A549 (cell line): ENCODE measurements at regions not wholly inside any gene's neighbourhood (a gene's known extent, or its start where the extent isn't known, plus 50 kb on each side); places are given as distances from the start of the nearest gene placed in this dataset.

Experiments
- ATAC-seq, 2 experiments: fragments of 200-7000 bp in 1 of 2; fragments of >200 bp in 1 of 2; cut with Nextera tagmentation in 1 of 2; cut with Tn5 transposase in 1 of 2; 3 replicates each; pipeline versions ENCODE4 v1.8.0 to v1.9.1; 2018 to 2020; ENCODE audit warnings: mild to moderate bottlenecking in 1 of 2, moderate library complexity in 1 of 2
- CTCF ChIA-PET: fragments of 300-600 bp; sonication (Branson Sonifier 250); formaldehyde crosslinking; extraction: SDS; loops from one replicate; lab custom pipeline; 2021; ENCODE audit warnings: antibody characterized with exemption, inconsistent platforms; lab: Yijun Ruan, JAX
- POLR2A ChIA-PET: fragments of 350-600 bp; formaldehyde crosslinking; extraction: SDS; loops from one replicate; lab custom pipeline; 2021; ENCODE audit warnings: antibody characterized with exemption, inconsistent platforms; lab: Yijun Ruan, JAX
- DNase-seq, 2 experiments: peaks; one replicate each; pipeline versions ENCODE4 v3.0.0 to v3.0.0-alpha.2; 2011 to 2016; ENCODE audit warnings: low read depth in 1 of 2, low spot score in 1 of 2
- FAIRE-seq: peaks from 2 replicates; lab custom pipeline; 2011; peaks lifted over from hg19 to GRCh38; lab: Jason Lieb, UNC
- H3K27ac ChIP-seq, 2 experiments: fragments of >200 bp; sonication (Bioruptor Twin); formaldehyde crosslinking; 3 replicates each; pipeline ENCODE4 v1.5.1; 2016 to 2017
- H3K4me1 ChIP-seq: fragments of >200 bp; sonication (Bioruptor Twin); formaldehyde crosslinking; 3 replicates; pipeline ENCODE4 v1.6.1; 2016
- H3K4me2 ChIP-seq: fragments of >200 bp; sonication (Bioruptor Twin); formaldehyde crosslinking; 3 replicates; pipeline ENCODE4 v1.6.1; 2016
- H3K4me3 ChIP-seq: fragments of >200 bp; sonication (Bioruptor Twin); formaldehyde crosslinking; 3 replicates; pipeline ENCODE4 v1.5.1; 2016
- H3K9me3 ChIP-seq: fragments of >200 bp; sonication (Bioruptor Twin); formaldehyde crosslinking; 3 replicates; pipeline ENCODE4 v1.6.1; 2016
- ATOH8 ChIP-seq: fragments of 250-450 bp; sonication (Bioruptor Pico); IDR thresholded peaks from 2 replicates; pipeline ENCODE4 v1.5.0; 2020; ENCODE audit warnings: low read depth, mild to moderate bottlenecking, moderate library complexity
- BCL3 ChIP-seq: fragments of >200 bp; sonication (Bioruptor Twin); formaldehyde crosslinking; IDR thresholded peaks from 3 replicates; pipeline ENCODE4 v1.6.1; 2016
- BHLHE40 ChIP-seq: IDR thresholded peaks from 2 replicates; pipeline ENCODE4 v1.6.1; 2012; ENCODE audit warnings: low read depth, low read length, inconsistent platforms
- CHD4 ChIP-seq: fragments of 200-600 bp; sonication (generic); IDR thresholded peaks from 2 replicates; pipeline ENCODE4 v1.6.1; 2016; ENCODE audit warnings: antibody characterized with exemption, mild to moderate bottlenecking, borderline replicate concordance
- EHF ChIP-seq: fragments of 250-450 bp; sonication (Bioruptor Pico); IDR thresholded peaks from 2 replicates; pipeline ENCODE4 v1.5.0; 2020; ENCODE audit warnings: mild to moderate bottlenecking
- EHMT2 ChIP-seq: fragments of 200-600 bp; sonication (generic); IDR thresholded peaks from 2 replicates; pipeline ENCODE4 v1.6.1; 2016; ENCODE audit warnings: antibody characterized with exemption, low read depth, mild to moderate bottlenecking, moderate library complexity
- HDAC2 ChIP-seq: fragments of 200-600 bp; sonication (generic); IDR thresholded peaks from 2 replicates; pipeline ENCODE4 v1.6.1; 2016
- HEYL ChIP-seq: fragments of 250-450 bp; sonication (Bioruptor Pico); IDR thresholded peaks from 2 replicates; pipeline ENCODE4 v1.8.0; 2021; ENCODE audit warnings: mild to moderate bottlenecking, moderate library complexity
- HOXB5 ChIP-seq: fragments of 250-450 bp; sonication (Bioruptor Pico); IDR thresholded peaks from 2 replicates; pipeline ENCODE4 v1.5.0; 2020; ENCODE audit warnings: mild to moderate bottlenecking, moderate library complexity
- KDM1A ChIP-seq: fragments of 200-600 bp; sonication (generic); IDR thresholded peaks from 2 replicates; pipeline ENCODE4 v1.6.1; 2016; ENCODE audit warnings: low read depth, mild to moderate bottlenecking
- MAFK ChIP-seq: fragments of 450-650 bp; IDR thresholded peaks from 2 replicates; pipeline ENCODE4 v1.6.1; 2014; ENCODE audit not compliant: partially characterized antibody
- MYC ChIP-seq: IDR thresholded peaks from 2 replicates; pipeline ENCODE4 v1.6.1; 2012; ENCODE audit warnings: mild to moderate bottlenecking, inconsistent platforms, low read length, improper control_type of control experiment, borderline replicate concordance
- PHF8 ChIP-seq: fragments of 200-600 bp; sonication (generic); IDR thresholded peaks from 2 replicates; pipeline ENCODE4 v1.6.1; 2016; ENCODE audit warnings: low read depth, mild to moderate bottlenecking, antibody characterized with exemption, moderate library complexity, borderline replicate concordance
- POLR2A ChIP-seq: IDR thresholded peaks from 2 replicates; pipeline ENCODE4 v1.6.1; 2012; ENCODE audit warnings: mild to moderate bottlenecking, low read length
- RAD21 ChIP-seq, 2 experiments: fragments of >200 bp in 1 of 2; sonication (Bioruptor Twin) in 1 of 2; formaldehyde crosslinking in 1 of 2; IDR thresholded peaks in 1 of 2; conservative IDR thresholded peaks in 1 of 2; 2 replicates in 1 of 2; 3 replicates in 1 of 2; pipeline ENCODE4 v1.6.1; 2012 to 2018; ENCODE audit warnings: inconsistent platforms in 1 of 2
- RARB ChIP-seq: fragments of 250-450 bp; sonication (Bioruptor Pico); IDR thresholded peaks from 2 replicates; pipeline ENCODE4 v1.8.0; 2021; ENCODE audit warnings: mild to moderate bottlenecking, moderate library complexity
- RFX5 ChIP-seq: fragments of 450-650 bp; IDR thresholded peaks from 2 replicates; pipeline ENCODE4 v1.7.1; 2014; ENCODE audit warnings: antibody characterized with exemption, mild to moderate bottlenecking, moderate library complexity
- RNF2 ChIP-seq: fragments of 200-600 bp; sonication (generic); IDR thresholded peaks from 2 replicates; pipeline ENCODE4 v1.6.1; 2016; ENCODE audit warnings: low read depth, mild to moderate bottlenecking, antibody characterized with exemption, moderate library complexity, borderline replicate concordance
- SMC3 ChIP-seq: fragments of >200 bp; sonication (Bioruptor Twin); formaldehyde crosslinking; IDR thresholded peaks from 3 replicates; pipeline ENCODE4 v1.6.1; 2018; ENCODE audit warnings: inconsistent platforms
- TFCP2L1 ChIP-seq: fragments of 250-450 bp; sonication (Bioruptor Pico); IDR thresholded peaks from 2 replicates; pipeline ENCODE4 v1.5.0; 2021; ENCODE audit warnings: mild to moderate bottlenecking
- ZC3H11A ChIP-seq: fragments of 450-650 bp; IDR thresholded peaks from 2 replicates; pipeline ENCODE4 v1.6.1; 2014; ENCODE audit warnings: antibody characterized with exemption, mild to moderate bottlenecking
- ZNF302 ChIP-seq: fragments of 250-450 bp; sonication (Bioruptor Pico); IDR thresholded peaks from 2 replicates; pipeline ENCODE4 v1.9.0; 2021; ENCODE audit warnings: inconsistent platforms, mild to moderate bottlenecking, moderate library complexity
- WGBS: methylation state at CpG from one replicate; pipeline ENCODE4 v1.1.6; 2017; ENCODE audit errors: missing lambda C conversion rate; 5-methylcytosine and 5-hydroxymethylcytosine counted together

GRCh38 chr2:497770-498492 lies 179.3 kb downstream of the TMEM18 start:
- Histone ChIP-seq H3K4me3 (no peak overlapping the region), H3K4me1 (no peaks in the 10 kb centered on the region), H3K9me3 (no peaks in the 10 kb centered on the region), H3K27ac (no peak overlapping the region), H3K4me2 (no peak overlapping the region)
- WGBS = 3% methylated on average over 9 of the region's 9 CpGs
- FAIRE-seq (no peak), DNase-seq (no peak), ATAC-seq (no peak)
- POLR2A ChIA-PET = no interaction called here
- TF ChIP-seq HOXB5 (CRISPR knock-in tag) (no peak), BCL3 (no peak), KDM1A (no peak), POLR2A (no peak), MYC (no peak), HEYL (CRISPR knock-in tag) (no peak), ZNF302 (no peak), HDAC2 (no peak), SMC3 (no peak), CHD4 (no peak), BHLHE40 (no peak), ZC3H11A (no peak), RNF2 (no peak)
- CTCF ChIA-PET = no interaction called here

- Histone ChIP-seq H3K4me2 (no peak overlapping the region), H3K27ac (no peak overlapping the region), H3K4me3 (no peak overlapping the region), H3K9me3 (no peaks in the 10 kb centered on the region), H3K4me1 (no peaks in the 10 kb centered on the region)
- WGBS = 23% methylated on average over 24 of the region's 24 CpGs
- TF ChIP-seq BCL3 (no peak), EHMT2 (no peak), RAD21 (conservative IDR thresholded peaks at IDR 0.05 in 1 of 2, IDR thresholded peaks at IDR 0.05 in 1 of 2) (no peak), HEYL (CRISPR knock-in tag) (no peak), TFCP2L1 (CRISPR knock-in tag) (no peak), MAFK (no peak), RARB (CRISPR knock-in tag) (no peak), PHF8 (no peak), ATOH8 (CRISPR knock-in tag) (no peak), RFX5 (no peak), KDM1A (no peak)
- DNase-seq (no peak), FAIRE-seq (no peak), ATAC-seq (no peak)
- CTCF ChIA-PET = no interaction called here
- POLR2A ChIA-PET = no interaction called here
Measured at GRCh38 chr2:496729-497128, 180.5 kb downstream of the TMEM18 start.

GRCh38 chr2:495745-496275 lies 181.4 kb downstream of the TMEM18 start:
- FAIRE-seq (no peak), DNase-seq (no peak), ATAC-seq (no peak)
- CTCF ChIA-PET = no interaction called here
- Histone ChIP-seq H3K9me3 (no peaks in the 10 kb centered on the region), H3K27ac (no peak overlapping the region), H3K4me1 (no peaks in the 10 kb centered on the region), H3K4me2 (no peak overlapping the region), H3K4me3 (no peak overlapping the region)
- POLR2A ChIA-PET = no interaction called here
- WGBS = 43% methylated on average over 25 of the region's 25 CpGs
- no peak for TF ChIP-seq EHF (CRISPR knock-in tag)
